ENCODE measurements at regions not wholly inside any gene's neighbourhood (a gene's known extent, or its start where the extent isn't known, plus 50 kb on each side); places are given as distances from the start of the nearest gene placed in this dataset.

DNA sequence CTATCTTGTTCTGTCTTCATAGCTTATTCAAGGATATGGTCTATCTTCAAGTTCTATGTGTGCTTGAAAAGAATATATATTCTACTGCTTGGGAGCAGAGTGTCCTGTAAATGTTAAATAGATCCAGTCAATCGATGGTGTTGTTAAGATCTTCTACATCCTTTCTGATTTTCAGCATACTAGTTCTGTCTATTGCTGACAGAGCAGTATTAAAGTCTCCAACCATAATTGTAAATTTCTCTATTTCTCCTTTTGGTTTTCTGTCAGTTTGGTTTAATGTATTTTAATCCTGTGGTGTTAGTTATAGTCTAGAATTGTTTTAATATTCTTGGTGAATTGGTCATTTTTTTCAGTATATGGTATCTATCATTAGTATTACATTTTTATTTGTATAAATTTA is 124.0 kb upstream of the COX7C start:
- no peaks in the 10 kb centered on the region for H3K36me3 Mint-ChIP-seq
- no peak overlapping the region for H3K4me3 Mint-ChIP-seq
- TF ChIP-seq RORB (CRISPR knock-in tag; IDR thresholded peaks at IDR 0.05) (no peak), ZNF317 (CRISPR knock-in tag; IDR thresholded peaks at IDR 0.05; ENCODE audit: borderline replicate concordance, low read depth) (no peak), CREM (CRISPR knock-in tag; IDR thresholded peaks at IDR 0.05) (no peak), GTF2I (CRISPR knock-in tag; conservative IDR thresholded peaks at IDR 0.05) (no peak), ATF1 (CRISPR knock-in tag; IDR thresholded peaks at IDR 0.05) (no peak), HMGA2 (CRISPR knock-in tag; IDR thresholded peaks at IDR 0.05) (no peak), FOXP1 (CRISPR knock-in tag; IDR thresholded peaks at IDR 0.05; ENCODE audit: borderline replicate concordance) (no peak), NR2C2 (CRISPR knock-in tag; IDR thresholded peaks at IDR 0.05) (no peak), GABPB1 (CRISPR knock-in tag; IDR thresholded peaks at IDR 0.05) (no peak), ZNF671 (CRISPR knock-in tag; IDR thresholded peaks at IDR 0.05) (no peak), TCF7 (CRISPR knock-in tag; IDR thresholded peaks at IDR 0.05; ENCODE audit: low read depth) (no peak), NR1H2 (CRISPR knock-in tag; IDR thresholded peaks at IDR 0.05) (no peak), NR3C1 (CRISPR knock-in tag; conservative IDR thresholded peaks at IDR 0.05; ENCODE audit: low read depth) (no peak), TEAD1 (CRISPR knock-in tag; IDR thresholded peaks at IDR 0.05) (no peak)
- TF ChIP-seq, protein P1, sequence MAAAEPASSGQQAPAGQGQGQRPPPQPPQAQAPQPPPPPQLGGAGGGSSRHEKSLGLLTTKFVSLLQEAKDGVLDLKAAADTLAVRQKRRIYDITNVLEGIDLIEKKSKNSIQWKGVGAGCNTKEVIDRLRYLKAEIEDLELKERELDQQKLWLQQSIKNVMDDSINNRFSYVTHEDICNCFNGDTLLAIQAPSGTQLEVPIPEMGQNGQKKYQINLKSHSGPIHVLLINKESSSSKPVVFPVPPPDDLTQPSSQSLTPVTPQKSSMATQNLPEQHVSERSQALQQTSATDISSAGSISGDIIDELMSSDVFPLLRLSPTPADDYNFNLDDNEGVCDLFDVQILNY (CRISPR knock-in tag; IDR thresholded peaks at IDR 0.05) = no peak
- TF ChIP-seq, protein P2, sequence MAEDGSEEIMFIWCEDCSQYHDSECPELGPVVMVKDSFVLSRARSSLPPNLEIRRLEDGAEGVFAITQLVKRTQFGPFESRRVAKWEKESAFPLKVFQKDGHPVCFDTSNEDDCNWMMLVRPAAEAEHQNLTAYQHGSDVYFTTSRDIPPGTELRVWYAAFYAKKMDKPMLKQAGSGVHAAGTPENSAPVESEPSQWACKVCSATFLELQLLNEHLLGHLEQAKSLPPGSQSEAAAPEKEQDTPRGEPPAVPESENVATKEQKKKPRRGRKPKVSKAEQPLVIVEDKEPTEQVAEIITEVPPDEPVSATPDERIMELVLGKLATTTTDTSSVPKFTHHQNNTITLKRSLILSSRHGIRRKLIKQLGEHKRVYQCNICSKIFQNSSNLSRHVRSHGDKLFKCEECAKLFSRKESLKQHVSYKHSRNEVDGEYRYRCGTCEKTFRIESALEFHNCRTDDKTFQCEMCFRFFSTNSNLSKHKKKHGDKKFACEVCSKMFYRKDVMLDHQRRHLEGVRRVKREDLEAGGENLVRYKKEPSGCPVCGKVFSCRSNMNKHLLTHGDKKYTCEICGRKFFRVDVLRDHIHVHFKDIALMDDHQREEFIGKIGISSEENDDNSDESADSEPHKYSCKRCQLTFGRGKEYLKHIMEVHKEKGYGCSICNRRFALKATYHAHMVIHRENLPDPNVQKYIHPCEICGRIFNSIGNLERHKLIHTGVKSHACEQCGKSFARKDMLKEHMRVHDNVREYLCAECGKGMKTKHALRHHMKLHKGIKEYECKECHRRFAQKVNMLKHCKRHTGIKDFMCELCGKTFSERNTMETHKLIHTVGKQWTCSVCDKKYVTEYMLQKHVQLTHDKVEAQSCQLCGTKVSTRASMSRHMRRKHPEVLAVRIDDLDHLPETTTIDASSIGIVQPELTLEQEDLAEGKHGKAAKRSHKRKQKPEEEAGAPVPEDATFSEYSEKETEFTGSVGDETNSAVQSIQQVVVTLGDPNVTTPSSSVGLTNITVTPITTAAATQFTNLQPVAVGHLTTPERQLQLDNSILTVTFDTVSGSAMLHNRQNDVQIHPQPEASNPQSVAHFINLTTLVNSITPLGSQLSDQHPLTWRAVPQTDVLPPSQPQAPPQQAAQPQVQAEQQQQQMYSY (CRISPR knock-in tag; IDR thresholded peaks at IDR 0.05) = no peak
- TF ChIP-seq, protein P3, sequence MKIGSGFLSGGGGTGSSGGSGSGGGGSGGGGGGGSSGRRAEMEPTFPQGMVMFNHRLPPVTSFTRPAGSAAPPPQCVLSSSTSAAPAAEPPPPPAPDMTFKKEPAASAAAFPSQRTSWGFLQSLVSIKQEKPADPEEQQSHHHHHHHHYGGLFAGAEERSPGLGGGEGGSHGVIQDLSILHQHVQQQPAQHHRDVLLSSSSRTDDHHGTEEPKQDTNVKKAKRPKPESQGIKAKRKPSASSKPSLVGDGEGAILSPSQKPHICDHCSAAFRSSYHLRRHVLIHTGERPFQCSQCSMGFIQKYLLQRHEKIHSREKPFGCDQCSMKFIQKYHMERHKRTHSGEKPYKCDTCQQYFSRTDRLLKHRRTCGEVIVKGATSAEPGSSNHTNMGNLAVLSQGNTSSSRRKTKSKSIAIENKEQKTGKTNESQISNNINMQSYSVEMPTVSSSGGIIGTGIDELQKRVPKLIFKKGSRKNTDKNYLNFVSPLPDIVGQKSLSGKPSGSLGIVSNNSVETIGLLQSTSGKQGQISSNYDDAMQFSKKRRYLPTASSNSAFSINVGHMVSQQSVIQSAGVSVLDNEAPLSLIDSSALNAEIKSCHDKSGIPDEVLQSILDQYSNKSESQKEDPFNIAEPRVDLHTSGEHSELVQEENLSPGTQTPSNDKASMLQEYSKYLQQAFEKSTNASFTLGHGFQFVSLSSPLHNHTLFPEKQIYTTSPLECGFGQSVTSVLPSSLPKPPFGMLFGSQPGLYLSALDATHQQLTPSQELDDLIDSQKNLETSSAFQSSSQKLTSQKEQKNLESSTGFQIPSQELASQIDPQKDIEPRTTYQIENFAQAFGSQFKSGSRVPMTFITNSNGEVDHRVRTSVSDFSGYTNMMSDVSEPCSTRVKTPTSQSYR (CRISPR knock-in tag; IDR thresholded peaks at IDR 0.05) = no peak
- TF ChIP-seq, protein P4, sequence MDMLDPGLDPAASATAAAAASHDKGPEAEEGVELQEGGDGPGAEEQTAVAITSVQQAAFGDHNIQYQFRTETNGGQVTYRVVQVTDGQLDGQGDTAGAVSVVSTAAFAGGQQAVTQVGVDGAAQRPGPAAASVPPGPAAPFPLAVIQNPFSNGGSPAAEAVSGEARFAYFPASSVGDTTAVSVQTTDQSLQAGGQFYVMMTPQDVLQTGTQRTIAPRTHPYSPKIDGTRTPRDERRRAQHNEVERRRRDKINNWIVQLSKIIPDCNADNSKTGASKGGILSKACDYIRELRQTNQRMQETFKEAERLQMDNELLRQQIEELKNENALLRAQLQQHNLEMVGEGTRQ (CRISPR knock-in tag; IDR thresholded peaks at IDR 0.05) = no peak
- TF ChIP-seq, protein P5, sequence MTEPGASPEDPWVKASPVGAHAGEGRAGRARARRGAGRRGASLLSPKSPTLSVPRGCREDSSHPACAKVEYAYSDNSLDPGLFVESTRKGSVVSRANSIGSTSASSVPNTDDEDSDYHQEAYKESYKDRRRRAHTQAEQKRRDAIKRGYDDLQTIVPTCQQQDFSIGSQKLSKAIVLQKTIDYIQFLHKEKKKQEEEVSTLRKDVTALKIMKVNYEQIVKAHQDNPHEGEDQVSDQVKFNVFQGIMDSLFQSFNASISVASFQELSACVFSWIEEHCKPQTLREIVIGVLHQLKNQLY (CRISPR knock-in tag; IDR thresholded peaks at IDR 0.05) = no peak
- TF ChIP-seq, protein P6, sequence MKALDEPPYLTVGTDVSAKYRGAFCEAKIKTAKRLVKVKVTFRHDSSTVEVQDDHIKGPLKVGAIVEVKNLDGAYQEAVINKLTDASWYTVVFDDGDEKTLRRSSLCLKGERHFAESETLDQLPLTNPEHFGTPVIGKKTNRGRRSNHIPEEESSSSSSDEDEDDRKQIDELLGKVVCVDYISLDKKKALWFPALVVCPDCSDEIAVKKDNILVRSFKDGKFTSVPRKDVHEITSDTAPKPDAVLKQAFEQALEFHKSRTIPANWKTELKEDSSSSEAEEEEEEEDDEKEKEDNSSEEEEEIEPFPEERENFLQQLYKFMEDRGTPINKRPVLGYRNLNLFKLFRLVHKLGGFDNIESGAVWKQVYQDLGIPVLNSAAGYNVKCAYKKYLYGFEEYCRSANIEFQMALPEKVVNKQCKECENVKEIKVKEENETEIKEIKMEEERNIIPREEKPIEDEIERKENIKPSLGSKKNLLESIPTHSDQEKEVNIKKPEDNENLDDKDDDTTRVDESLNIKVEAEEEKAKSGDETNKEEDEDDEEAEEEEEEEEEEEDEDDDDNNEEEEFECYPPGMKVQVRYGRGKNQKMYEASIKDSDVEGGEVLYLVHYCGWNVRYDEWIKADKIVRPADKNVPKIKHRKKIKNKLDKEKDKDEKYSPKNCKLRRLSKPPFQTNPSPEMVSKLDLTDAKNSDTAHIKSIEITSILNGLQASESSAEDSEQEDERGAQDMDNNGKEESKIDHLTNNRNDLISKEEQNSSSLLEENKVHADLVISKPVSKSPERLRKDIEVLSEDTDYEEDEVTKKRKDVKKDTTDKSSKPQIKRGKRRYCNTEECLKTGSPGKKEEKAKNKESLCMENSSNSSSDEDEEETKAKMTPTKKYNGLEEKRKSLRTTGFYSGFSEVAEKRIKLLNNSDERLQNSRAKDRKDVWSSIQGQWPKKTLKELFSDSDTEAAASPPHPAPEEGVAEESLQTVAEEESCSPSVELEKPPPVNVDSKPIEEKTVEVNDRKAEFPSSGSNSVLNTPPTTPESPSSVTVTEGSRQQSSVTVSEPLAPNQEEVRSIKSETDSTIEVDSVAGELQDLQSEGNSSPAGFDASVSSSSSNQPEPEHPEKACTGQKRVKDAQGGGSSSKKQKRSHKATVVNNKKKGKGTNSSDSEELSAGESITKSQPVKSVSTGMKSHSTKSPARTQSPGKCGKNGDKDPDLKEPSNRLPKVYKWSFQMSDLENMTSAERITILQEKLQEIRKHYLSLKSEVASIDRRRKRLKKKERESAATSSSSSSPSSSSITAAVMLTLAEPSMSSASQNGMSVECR (CRISPR knock-in tag; IDR thresholded peaks at IDR 0.05; ENCODE audit: borderline replicate concordance) = no peak
- H3K4me1 Mint-ChIP-seq = no peaks in the 10 kb centered on the region
- no peaks in the 10 kb centered on the region for H3K9me3 Mint-ChIP-seq
- H3K27ac Mint-ChIP-seq = no peak overlapping the region
- POLR2A ChIA-PET = no interaction called here
- ATAC-seq (no peak), DNase-seq (ENCODE audit: low spot score) (no peak)
- CTCF ChIA-PET = no interaction called here
- no peaks in the 10 kb centered on the region; the same call in 1 of the 2 replicates for H3K27me3 Mint-ChIP-seq (ENCODE audit: low read depth)
